Esophagus muscularis mucosa (tissue), 3 donors: ENCODE measurements at regions not wholly inside any gene's neighbourhood (a gene's known extent, or its start where the extent isn't known, plus 50 kb on each side); places are given as distances from the start of the nearest gene placed in this dataset.

ENCODE experiments used
- CTCF ChIP-seq, 3 experiments: fragments of 200-600 bp in 2 of 3; fragments of 450-650 bp in 1 of 3; sonication (generic) in 2 of 3; IDR thresholded peaks; one replicate each; pipeline ENCODE4 v1.5.1; 2017 to 2019; ENCODE audit warnings: antibody characterized with exemption in 3 of 3, mild to moderate bottlenecking in 2 of 3, moderate library complexity in 1 of 3
- POLR2A ChIP-seq: fragments of 450-650 bp; IDR thresholded peaks from one replicate; pipeline ENCODE4 v1.6.1; 2017; ENCODE audit warnings: antibody characterized with exemption, moderate library complexity, mild to moderate bottlenecking, low read depth
- POLR2AphosphoS5 ChIP-seq, 2 donors: sonication (generic); formaldehyde crosslinking; IDR thresholded peaks; one replicate each; pipeline ENCODE4 v1.6.1; 2017; ENCODE audit warnings: antibody characterized with exemption in 2 of 2

- no peak for TF ChIP-seq POLR2A
- TF ChIP-seq CTCF (IDR thresholded peaks at IDR 0.05) = no peak
- TF ChIP-seq POLR2AphosphoS5 (IDR thresholded peaks at IDR 0.05) = no peak
Measured at GRCh38 chr1:69388044-69388443, 179.7 kb upstream of the LRRC7 start.
